ENCODE measurements at regions not wholly inside any gene's neighbourhood (a gene's known extent, or its start where the extent isn't known, plus 50 kb on each side); places are given as distances from the start of the nearest gene placed in this dataset.

- TF ChIP-seq CTCF (IDR thresholded peaks at IDR 0.05; ENCODE audit: low read length) (no peak), EZH2 (IDR thresholded peaks at IDR 0.05; ENCODE audit: borderline replicate concordance, low read length) (no peak)
These were observed 136.1 kb upstream of the WDFY3 start for GRCh38 chr4:85102606-85103005.
